HG02610 (cell line): ENCODE measurements at regions not wholly inside any gene's neighbourhood (a gene's known extent, or its start where the extent isn't known, plus 50 kb on each side); places are given as distances from the start of the nearest gene placed in this dataset.
A peak's percentile ranks its signal among the peaks of the same experiment; 100 is the strongest.

Experiments used
- ATAC-seq: cut with Tn5 transposase; IDR thresholded peaks from one replicate; pipeline ENCODE4 v1.9.1; 2021; ENCODE audit warnings: mild to moderate bottlenecking, moderate library complexity; ENCODE audit not compliant: unreplicated experiment

DNA sequence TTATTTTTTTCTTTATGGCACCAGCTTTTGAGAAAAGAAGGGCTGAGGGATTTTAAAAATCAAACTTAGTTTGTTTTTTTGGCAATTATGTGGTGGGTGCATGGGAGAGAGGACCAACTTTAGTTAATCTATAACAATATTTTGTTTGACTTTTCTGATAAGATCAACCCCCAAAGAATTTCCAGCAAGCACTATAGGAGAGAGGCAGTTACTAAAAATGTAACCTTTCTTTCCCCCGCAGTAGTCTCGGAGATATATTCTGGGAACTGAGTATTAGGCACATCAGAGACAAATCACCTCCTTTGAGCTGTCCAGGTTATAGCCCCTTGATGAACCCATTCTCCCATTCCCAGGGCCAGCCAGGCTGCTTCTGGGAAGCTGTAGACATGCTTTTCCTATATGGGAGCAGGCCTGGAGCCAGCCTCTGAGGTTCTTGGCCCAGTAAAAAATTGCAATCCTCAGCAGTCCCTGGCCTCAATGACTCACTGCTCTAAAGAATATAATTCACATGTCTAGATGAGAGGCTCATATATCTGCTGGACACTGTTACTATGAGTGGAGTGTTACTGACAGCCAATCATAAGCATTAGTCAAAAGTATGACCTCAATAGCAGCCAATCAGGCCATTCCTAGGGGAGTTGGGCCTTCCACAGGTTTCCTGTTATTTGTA is 138.3 kb upstream of the AGBL1 start:
- no peak for ATAC-seq

DNA sequence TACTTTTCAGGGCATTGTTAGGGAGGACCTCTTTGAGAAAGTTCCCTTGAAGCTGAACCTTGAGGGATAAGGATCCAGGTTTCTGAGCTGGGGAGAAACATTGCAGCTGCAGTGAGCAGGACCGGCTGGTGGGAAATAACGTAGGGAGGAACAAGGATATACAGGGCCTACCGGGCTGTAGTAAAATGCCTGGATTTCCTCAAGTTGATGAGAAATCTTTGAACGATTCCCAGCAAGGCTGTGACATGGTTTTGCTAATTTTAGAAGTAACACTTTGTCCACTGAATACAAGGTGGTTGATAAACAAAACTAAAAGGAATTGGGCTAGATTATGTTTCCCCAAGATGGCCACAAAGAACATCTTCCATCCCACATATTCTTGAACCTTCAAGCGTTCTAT is 137.0 kb upstream of the AGBL1 start:
- no peak for ATAC-seq

GRCh38 chr15:85943151-85943550 is 136.5 kb upstream of the AGBL1 start:
- no peak for ATAC-seq

DNA sequence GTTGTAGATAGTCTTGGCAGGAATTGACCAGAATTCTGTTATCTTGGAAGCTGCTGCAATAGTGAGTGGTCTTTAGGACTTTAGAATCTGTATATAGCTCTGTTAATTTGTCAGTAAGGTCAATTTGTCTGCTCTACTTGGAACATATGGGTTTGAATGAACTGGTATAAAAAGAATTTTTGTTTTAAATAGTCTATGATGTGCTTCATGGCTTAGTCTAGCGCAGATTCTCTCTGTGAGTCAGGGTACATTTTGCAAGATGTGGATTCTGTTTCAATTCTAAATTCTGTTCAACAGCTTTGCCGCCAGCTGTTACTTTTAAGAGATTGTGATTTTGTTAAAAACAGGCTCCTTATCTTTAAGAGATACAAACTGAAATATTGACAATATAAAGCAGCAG is 135.9 kb upstream of the AGBL1 start:
- ATAC-seq = no peak

DNA sequence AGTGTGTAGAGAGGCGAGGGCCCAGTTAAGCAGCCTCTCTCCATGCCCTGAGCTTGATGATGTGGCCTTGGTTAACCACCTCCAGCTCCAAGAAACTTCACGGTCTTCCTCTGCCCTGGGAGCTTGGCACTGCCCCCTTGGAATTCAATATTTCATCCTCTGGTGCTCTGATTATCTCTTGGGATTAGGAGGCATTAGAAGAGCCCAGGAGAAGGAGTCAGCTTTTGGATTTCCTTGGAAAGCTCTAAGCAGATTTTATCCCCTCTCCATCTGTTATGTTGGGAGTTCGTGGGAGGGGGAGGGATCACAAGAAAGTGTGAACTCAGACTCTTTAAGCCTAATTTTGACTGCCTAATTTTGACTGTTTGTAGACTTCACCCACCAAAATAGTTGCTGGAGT is 132.7 kb upstream of the AGBL1 start:
- ATAC-seq = no peak

GRCh38 chr15:85947936-85948335 is 131.7 kb upstream of the AGBL1 start:
- no peak for ATAC-seq

DNA sequence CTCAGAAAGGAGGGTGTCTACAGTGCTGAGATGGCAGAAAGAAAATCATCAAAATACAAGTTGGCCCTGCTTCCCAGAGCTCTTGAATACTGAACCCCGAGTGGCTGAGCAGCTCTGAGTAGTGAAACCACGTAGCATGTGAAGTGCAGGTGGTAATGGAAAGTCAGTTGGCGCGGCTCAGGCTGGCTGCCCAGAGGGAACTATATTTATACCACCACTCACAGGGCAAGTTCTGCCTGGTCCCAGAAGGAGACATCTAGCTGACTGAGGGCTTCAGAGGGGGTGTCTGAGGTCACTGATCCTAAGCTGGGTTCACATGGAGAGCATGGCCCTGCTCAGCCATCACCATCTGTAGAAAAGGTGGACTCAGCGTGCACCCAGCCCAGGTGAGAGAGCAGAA is 129.6 kb upstream of the AGBL1 start:
- peak; percentile 58 for ATAC-seq

DNA sequence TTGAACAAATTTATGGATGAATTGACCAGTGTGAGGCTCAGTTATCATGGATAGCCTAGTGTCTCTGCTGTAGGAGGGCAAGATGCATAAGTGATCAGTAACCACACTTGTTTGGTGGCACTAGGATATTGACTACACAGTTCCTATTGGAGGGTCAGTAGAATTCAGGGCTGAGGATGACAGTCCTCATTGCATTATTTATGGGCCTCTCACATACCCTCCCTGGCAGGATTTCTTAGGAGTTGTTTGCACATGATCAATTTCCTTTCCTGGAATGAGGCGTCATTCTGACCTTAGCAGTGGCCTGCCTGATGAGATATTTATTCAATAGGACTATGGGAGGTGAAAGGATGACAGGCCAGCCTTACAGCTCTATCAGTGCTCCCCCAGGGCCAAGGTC is 125.1 kb upstream of the AGBL1 start:
- no peak for ATAC-seq

- ATAC-seq = peak; percentile 83
These were observed 123.9 kb upstream of the AGBL1 start for GRCh38 chr15:85955501-85956391.

- no peak for ATAC-seq
These were observed 123.0 kb upstream of the AGBL1 start for GRCh38 chr15:85956532-85957275.

- no peak for ATAC-seq
These were observed 120.1 kb upstream of the AGBL1 start for GRCh38 chr15:85959611-85960010.

- ATAC-seq = no peak
These were observed 119.3 kb upstream of the AGBL1 start for GRCh38 chr15:85960381-85960780.

- ATAC-seq = no peak
These were observed 117.8 kb upstream of the AGBL1 start for GRCh38 chr15:85961821-85962220.

GRCh38 chr15:85963262-85963760 is 116.4 kb upstream of the AGBL1 start:
- no peak for ATAC-seq

DNA sequence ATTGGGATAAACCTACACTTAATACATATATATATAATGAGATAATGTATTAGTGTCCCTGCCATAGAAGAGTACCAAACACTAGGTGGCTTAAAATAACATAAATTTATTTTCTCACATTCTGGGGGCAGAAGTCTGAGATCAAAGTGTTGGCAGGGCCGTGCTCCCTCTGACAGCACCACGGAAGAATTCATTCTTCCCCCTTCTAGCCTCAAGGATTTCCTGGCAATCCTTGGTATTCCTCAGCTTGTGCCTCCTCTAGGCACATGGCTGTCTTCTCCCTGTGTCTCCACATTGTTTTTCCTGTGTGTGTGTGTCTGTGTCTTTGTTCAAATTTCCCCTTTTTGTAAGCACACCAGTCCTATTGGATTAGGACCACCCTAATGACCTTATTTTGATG is 115.2 kb upstream of the AGBL1 start:
- ATAC-seq = no peak

DNA sequence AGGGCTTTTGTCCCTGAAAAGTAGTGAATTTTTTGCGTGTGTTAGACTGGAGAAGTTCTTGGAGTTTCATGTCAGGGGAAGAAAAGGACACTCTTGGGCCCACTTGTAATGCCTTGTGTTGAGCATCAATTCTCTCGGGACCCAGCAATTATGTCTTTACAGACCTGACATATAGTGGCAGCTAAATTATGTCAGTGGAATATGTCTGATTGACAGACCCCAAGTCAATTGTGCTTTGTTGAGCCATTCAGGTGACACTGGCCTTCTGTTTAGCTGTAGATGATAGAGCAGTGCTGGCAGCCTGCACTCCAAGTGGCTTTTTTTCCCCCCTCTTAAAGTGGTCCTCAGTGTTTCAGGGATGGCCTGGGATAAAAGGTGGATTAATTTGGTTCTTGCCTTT is 112.1 kb upstream of the AGBL1 start:
- ATAC-seq = no peak

DNA sequence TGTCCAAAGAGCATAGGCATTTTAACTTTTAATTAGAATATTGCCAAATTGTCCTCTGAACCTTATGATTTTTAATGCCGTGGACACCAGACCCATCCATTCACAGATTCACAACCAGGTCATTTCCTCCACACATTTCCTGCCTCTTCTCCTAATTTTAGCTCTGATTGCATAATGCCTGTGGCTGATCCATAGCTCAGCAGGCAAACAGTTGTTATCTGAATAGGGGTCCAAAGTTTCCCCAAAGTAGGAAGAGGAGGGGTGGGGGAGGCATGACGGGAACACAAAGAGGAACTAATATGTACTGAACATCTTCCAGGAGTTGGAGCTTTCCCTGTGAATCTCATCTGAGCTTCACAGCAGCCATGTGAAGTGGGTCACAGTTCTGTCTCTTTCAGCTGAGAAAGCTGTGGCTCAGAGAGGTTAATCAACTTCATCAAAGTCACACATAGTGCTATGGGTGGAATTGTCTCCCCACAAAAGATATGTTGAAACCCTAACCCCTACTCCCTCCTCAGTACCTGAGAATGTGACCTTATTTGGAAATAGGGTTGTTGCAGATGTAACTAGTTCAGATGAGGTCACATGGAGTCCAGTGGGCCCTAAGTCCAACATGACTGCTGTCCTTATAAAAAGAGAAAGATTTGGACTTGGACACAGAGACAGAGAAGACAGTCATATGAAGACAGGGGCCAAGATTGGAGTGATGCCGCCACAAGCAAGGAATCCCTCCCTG is 106.7 kb upstream of the AGBL1 start:
- no peak for ATAC-seq

DNA sequence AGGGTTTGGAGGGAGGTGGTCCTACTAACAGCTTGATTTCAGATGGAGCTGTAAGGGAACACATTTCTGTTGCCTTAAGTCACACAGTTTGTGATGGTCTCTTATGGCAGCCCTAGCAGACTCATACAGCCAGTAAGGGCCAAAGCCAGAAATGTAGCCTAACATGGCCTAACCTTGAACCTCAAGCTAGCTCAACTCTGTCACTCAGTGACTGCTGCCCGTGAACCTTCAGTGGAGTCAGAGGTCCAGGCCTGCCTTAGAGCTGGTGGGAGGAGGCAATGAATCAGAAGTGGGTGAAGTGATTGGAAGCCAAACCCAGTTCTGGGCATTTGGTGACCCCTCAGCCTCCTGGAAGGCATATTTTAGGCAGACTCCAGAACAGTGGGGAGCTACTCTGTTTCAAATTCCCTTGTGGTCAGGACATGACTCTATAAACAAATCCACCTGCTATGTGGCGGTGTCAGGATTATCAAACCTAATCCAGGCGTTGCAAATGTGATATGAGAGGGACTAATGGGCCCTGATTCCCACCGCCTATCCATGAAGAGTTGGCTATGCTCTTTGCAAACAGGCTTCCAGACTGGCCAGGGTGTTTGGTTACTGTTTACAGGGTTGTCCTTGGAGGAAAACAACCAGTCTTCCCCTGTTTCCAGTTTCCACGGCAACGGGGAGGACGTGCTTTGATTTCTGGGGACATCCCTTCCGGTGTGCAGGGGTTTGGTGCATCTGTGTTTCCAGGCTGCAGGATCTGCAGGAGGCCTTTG is 105.9 kb upstream of the AGBL1 start:
- ATAC-seq = no peak

DNA sequence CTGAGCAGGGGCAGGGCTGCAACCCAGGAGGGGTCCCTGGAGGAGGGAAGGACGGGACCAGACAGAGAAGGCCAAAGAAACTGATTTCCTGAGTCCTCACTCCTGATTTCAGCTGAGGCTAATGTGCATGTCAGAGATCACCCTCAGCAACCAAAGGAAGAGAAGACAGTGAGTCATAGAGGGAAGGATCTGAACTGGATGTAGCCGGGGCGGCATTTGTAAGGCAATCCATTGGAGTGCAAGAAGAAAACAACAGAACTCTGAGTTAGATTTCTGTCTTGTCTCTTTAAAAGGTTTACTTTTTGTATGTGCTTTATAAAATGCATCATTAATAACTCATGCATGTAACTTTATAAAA is 105.3 kb upstream of the AGBL1 start:
- no peak for ATAC-seq

DNA sequence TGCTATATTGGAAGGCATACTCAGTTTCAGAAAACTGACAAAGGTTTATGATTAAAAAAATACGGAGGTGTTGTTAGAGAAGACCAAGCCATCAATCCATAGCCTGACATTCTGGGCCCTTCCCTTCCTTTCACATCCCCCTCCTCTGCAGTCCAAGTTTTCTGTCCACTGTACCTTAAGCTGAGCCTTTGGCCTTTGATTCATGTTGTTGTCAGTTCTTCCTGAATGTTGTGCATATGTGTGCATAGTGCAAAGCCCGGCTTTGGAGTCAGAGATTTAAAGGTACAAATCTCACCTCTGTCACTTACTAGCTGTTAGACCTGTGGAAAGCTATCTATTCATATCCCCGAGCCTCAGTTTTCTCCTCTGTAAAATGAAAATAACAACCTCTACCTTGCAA is 104.9 kb upstream of the AGBL1 start:
- ATAC-seq = no peak
